Skeletal muscle tissue (tissue), 3 donors: ENCODE measurements at regions not wholly inside any gene's neighbourhood (a gene's known extent, or its start where the extent isn't known, plus 50 kb on each side); places are given as distances from the start of the nearest gene placed in this dataset.
"Not testable (repeated sequence)": the region's sequence is repeated elsewhere in the genome, so short reads cannot be mapped to it uniquely, and the experiment has no call there.

ENCODE experiments used
- H3K27ac ChIP-seq: one replicate; pipeline ENCODE4 v1.7.0; 2013; ENCODE audit warnings: mild to moderate bottlenecking, low read depth, low read length, inconsistent platforms
- H3K27me3 ChIP-seq, 3 donors: one replicate each; pipeline ENCODE4 v1.7.0; 2013; ENCODE audit warnings: low read length in 3 of 3; ENCODE audit not compliant: control insufficient read depth in 3 of 3, insufficient read depth in 3 of 3
- H3K36me3 ChIP-seq, 3 donors: one replicate each; pipeline ENCODE4 v1.7.0; 2013; ENCODE audit warnings: low read length in 3 of 3; ENCODE audit not compliant: control insufficient read depth in 3 of 3, insufficient read depth in 3 of 3
- H3K4me1 ChIP-seq, 3 donors: one replicate each; pipeline ENCODE4 v1.7.0; 2013; ENCODE audit warnings: low read length in 3 of 3, mild to moderate bottlenecking in 3 of 3; ENCODE audit not compliant: control insufficient read depth in 3 of 3, insufficient read depth in 3 of 3
- H3K4me3 ChIP-seq, 3 donors: one replicate each; pipeline ENCODE4 v1.7.0; 2013; ENCODE audit warnings: low read length in 3 of 3
- H3K9ac ChIP-seq, 3 donors: one replicate each; pipeline ENCODE4 v1.7.0; 2013; ENCODE audit warnings: low read length in 3 of 3, mild to moderate bottlenecking in 3 of 3, moderate library complexity in 2 of 3, low read depth in 1 of 3
- H3K9me3 ChIP-seq, 3 donors: one replicate each; pipeline ENCODE4 v1.7.0; 2013; ENCODE audit warnings: low read length in 3 of 3; ENCODE audit not compliant: control insufficient read depth in 3 of 3
- donor health status: Osteomylitis.

DNA sequence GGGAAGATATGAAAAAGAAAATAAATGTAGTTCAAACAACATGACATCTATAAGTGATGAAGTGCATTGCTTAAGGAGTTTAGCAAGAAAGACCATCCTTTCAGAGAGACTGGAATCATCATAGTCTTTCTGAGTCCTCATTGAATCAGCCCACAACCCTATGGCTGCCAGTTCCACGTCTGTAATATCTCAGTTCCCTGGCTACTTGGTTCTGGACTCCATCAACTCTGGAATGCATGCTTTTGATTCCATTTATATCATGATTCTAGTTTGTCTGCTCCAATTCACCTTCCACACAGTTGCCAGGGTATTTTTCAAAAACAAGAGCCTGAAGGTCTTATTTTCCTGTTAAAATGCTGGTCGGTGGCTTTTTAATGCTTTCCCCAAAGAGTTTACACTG, 126.4 kb upstream of the MDFIC start:
- Histone ChIP-seq H3K27me3 (no peaks in the 10 kb centered on the region), H3K36me3 (no peaks in the 10 kb centered on the region), H3K9ac (no peak overlapping the region), H3K4me3 (no peak overlapping the region), H3K4me1 (no peaks in the 10 kb centered on the region), H3K27ac (no peak overlapping the region), H3K9me3 (no peaks in the 10 kb centered on the region)

- H3K4me3 ChIP-seq: no peak overlapping the region
- H3K9me3 ChIP-seq: no peaks in the 10 kb centered on the region
- H3K9ac ChIP-seq: no peak overlapping the region
- H3K36me3 ChIP-seq: no peaks in the 10 kb centered on the region
- H3K27me3 ChIP-seq: no peaks in the 10 kb centered on the region
- no peak overlapping the region for H3K27ac ChIP-seq
- H3K4me1 ChIP-seq: no peaks in the 10 kb centered on the region
These were observed 122.3 kb upstream of the MDFIC start for GRCh38 chr7:114799628-114800028.

DNA sequence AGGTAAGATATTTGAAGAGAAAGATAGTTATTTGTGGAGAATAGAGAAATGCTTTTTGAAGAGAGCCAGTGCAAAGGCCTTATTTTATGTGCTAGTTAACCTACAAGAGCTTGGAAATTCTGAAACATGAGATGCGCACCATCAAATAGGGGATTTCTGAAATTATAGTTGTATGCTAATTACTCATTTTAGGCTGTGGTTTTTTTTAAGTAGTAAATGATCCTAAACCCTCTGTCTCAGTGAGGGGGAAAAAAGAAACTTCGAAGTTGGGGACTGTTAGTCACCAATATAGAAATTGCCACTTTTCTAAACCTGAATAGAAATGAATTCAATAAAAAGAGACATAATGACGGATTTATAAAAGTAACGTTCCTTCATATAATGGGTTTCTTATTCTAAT, 119.3 kb upstream of the MDFIC start:
- H3K4me1 ChIP-seq: no peaks in the 10 kb centered on the region
- no peak overlapping the region for H3K27ac ChIP-seq
- no peak overlapping the region for H3K4me3 ChIP-seq
- no peak overlapping the region for H3K9ac ChIP-seq
- H3K27me3 ChIP-seq: no peaks in the 10 kb centered on the region
- no peaks in the 10 kb centered on the region for H3K36me3 ChIP-seq
- H3K9me3 ChIP-seq: no peaks in the 10 kb centered on the region

GRCh38 chr7:114806590-114807162, 115.2 kb upstream of the MDFIC start:
- Histone ChIP-seq H3K36me3 (no peaks in the 10 kb centered on the region), H3K27me3 (no peaks in the 10 kb centered on the region), H3K9me3 (no peaks in the 10 kb centered on the region), H3K4me1 (no peaks in the 10 kb centered on the region), H3K27ac (no peak overlapping the region), H3K9ac (no peak overlapping the region), H3K4me3 (no peak overlapping the region)

GRCh38 chr7:114812570-114812969, 109.3 kb upstream of the MDFIC start:
- Histone ChIP-seq H3K27me3 (no peaks in the 10 kb centered on the region), H3K9ac (no peak overlapping the region), H3K4me1 (no peaks in the 10 kb centered on the region), H3K9me3 (no peaks in the 10 kb centered on the region), H3K27ac (no peak overlapping the region), H3K36me3 (no peaks in the 10 kb centered on the region), H3K4me3 (no peak overlapping the region)

GRCh38 chr7:114813624-114814023, 108.3 kb upstream of the MDFIC start:
- no peaks in the 10 kb centered on the region for H3K4me1 ChIP-seq
- H3K27me3 ChIP-seq: no peaks in the 10 kb centered on the region
- H3K9ac ChIP-seq: no peak overlapping the region
- H3K4me3 ChIP-seq: no peak overlapping the region
- no peak overlapping the region for H3K27ac ChIP-seq
- no peaks in the 10 kb centered on the region for H3K9me3 ChIP-seq
- H3K36me3 ChIP-seq: no peaks in the 10 kb centered on the region

DNA sequence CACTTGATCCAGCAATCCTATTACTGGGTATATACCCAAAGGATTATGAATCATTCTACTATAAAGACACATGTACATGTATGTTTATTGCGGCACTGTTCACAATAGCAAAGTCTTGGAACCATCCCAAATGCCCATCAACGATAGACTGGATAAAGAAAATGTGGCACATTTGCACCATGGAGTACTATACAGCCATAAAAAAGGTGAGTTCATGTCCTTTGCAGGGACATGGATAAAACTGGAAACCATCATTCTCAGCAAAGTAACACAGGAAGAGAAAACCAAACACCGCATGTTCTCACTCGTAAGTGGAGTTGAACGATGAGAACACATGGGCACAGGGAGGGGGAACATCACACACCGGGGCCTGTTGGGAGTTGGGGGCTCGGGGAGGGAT, 104.9 kb upstream of the MDFIC start:
- not testable (repeated sequence) for H3K27me3 ChIP-seq, H3K27ac ChIP-seq, H3K4me3 ChIP-seq, H3K4me1 ChIP-seq, H3K9me3 ChIP-seq, H3K9ac ChIP-seq, H3K36me3 ChIP-seq

DNA sequence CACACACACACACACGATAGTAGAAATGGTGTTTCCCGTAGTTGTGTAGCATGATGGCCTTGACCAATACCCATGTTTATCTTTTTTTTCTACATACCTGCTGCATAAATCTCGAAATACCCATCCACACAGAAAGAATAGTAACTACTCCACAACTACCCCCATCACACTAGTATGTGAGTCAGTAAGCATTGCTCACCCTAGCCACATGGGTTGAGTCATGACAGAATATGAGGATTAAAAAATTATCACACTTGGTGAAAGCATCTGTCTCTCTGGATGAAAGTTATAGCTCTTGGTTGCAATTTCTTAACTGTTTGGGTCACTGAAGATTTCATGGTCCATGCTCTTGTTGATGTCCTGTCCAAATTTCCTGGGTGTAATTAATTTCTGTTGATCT, 103.4 kb upstream of the MDFIC start:
- no peak overlapping the region for H3K27ac ChIP-seq
- H3K27me3 ChIP-seq: no peaks in the 10 kb centered on the region
- no peak overlapping the region for H3K9ac ChIP-seq
- no peaks in the 10 kb centered on the region for H3K36me3 ChIP-seq
- H3K4me3 ChIP-seq: no peak overlapping the region
- H3K4me1 ChIP-seq: peaks cover 0 to 7% (median 4%) of the 10 kb centered on the region in 3 donors
- no peaks in the 10 kb centered on the region for H3K9me3 ChIP-seq

GRCh38 chr7:114819616-114820362, 102.1 kb upstream of the MDFIC start:
- Histone ChIP-seq H3K27ac (peak overlapping the region; percentile 15), H3K27me3 (no peaks in the 10 kb centered on the region), H3K9me3 (no peaks in the 10 kb centered on the region), H3K4me3 (no peak overlapping the region), H3K9ac (no peak overlapping the region), H3K4me1 (peaks cover 0 to 7% (median 4%) of the 10 kb centered on the region in 3 donors), H3K36me3 (no peaks in the 10 kb centered on the region)

DNA sequence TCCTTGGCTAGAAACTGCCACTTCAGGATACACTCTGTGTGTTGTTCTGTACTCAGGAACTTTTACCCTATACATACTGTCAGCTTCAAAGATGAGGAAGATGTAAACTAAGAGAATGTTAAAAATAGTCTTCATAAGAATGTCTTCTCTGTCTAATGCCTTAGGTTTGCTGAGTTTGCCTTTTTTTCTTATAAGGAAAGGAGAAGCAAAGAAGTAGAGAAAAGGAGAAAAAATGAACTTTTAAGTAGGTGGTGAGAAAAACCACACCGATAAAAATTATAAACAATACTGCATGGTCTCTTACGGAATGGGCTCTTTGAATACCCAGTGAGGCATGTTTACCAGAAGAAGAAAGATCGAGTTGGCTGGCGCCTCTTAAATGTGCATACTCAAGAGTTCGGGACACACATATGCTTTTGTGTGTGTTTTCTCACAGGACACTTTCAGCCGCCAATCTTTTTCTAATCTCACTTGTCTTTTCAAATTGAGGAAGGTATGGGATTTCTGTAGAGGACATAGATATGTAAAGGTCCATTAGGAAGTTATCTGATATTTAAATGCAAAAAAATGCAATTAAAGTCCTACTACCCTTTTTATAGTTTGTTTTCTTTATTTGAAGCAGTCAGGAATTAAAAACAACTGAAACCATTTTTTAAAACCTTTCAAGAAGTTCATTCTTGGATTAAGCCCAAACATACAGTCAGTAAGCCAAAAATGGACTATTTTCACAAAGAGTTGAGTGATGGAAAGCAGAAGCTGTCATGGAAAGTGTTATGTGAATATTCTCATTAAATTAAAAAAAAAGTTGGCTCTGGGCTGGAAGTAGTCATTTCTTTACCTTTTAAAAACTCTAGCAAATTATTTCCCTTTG, 100.6 kb upstream of the MDFIC start:
- Histone ChIP-seq H3K27ac (no peak overlapping the region), H3K9me3 (no peaks in the 10 kb centered on the region), H3K27me3 (no peaks in the 10 kb centered on the region), H3K4me3 (no peak overlapping the region), H3K4me1 (peaks cover 0 to 7% (median 4%) of the 10 kb centered on the region in 3 donors), H3K36me3 (no peaks in the 10 kb centered on the region), H3K9ac (no peak overlapping the region)
